Hypothalamus (tissue), 51 donors: ENCODE measurements at regions not wholly inside any gene's neighbourhood (a gene's known extent, or its start where the extent isn't known, plus 50 kb on each side); places are given as distances from the start of the nearest gene placed in this dataset.
A peak's percentile ranks its signal among the peaks of the same experiment; 100 is the strongest.
"Not testable (repeated sequence)": the region's sequence is repeated elsewhere in the genome, so short reads cannot be mapped to it uniquely, and the experiment has no call there.

Source experiments
- DNase-seq, 51 donors: peaks; one replicate each; lab custom pipeline; 2025; lab: John Stamatoyannopoulos, UW

DNA sequence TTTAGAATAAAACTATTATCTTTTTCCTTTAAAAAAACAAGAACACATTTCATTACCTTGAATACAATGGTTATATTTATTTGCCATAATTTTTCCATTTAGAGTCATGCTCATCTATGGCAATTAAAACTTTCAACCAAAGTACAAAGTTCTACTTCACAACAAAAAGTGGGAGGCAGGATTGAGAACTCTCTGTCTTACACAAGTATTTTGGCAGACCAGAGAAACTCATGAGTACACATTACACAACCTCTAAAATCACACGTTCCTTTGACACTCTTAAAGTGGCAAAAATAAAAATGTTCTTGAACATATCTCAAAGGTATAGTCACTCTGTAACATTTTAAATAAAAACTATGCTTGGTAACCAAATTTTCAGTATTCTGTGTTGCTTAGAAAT is 213.4 kb downstream of the IL15 start:
- no peak for DNase-seq

- DNase-seq: no peak
These were observed 215.0 kb downstream of the IL15 start for GRCh38 chr4:141851246-141851891.

GRCh38 chr4:141853091-141853764 is 216.8 kb downstream of the IL15 start:
- no peak for DNase-seq

GRCh38 chr4:141858437-141858836 is 222.1 kb downstream of the IL15 start:
- DNase-seq: no peak

- DNase-seq: no peak
These were observed 224.6 kb downstream of the IL15 start for GRCh38 chr4:141860974-141861373.

- DNase-seq: no peak
These were observed 233.8 kb downstream of the IL15 start for GRCh38 chr4:141870152-141870551.

GRCh38 chr4:141871086-141871770 is 234.8 kb downstream of the IL15 start:
- no peak for DNase-seq

DNA sequence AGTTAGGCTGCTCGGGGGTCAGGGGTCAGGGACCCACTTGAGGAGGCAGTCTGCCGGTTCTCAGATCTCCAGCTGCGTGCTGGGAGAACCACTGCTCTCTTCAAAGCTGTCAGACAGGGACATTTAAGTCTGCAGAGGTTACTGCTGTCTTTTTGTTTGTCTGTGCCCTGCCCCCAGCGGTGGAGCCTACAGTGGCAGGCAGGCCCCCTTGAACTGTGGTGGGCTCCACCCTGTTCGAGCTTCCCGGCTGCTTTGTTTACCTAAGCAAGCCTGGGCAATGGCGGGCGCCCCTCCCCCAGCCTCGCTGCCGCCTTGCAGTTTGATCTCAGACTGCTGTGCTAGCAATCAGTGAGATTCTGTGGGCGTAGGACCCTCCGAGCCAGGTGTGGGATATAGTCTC is 246.3 kb downstream of the IL15 start:
- DNase-seq: not testable (repeated sequence)

DNA sequence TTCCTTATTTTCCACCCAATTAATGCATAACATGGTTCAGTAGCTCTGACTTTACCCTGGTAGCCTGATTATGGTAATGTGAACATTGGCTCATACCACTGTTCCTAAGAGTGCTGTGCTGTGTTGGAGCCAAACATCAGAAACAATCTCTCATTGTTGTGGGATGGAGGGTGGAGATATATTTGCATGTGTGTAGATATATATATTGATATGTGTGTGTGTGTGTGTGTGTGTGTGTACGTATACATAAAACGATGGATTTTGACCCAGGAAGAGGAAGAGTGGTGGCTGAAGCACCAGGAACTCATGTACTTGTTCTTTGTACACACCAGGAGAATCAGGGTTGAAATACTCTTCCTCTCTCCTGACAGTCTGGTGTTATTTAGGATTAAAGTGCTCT is 247.7 kb downstream of the IL15 start:
- DNase-seq: no peak

- no peak for DNase-seq
These were observed 248.7 kb downstream of the IL15 start for GRCh38 chr4:141885112-141885511.

- DNase-seq: no peak
These were observed 253.9 kb downstream of the IL15 start for GRCh38 chr4:141890279-141890678.

DNA sequence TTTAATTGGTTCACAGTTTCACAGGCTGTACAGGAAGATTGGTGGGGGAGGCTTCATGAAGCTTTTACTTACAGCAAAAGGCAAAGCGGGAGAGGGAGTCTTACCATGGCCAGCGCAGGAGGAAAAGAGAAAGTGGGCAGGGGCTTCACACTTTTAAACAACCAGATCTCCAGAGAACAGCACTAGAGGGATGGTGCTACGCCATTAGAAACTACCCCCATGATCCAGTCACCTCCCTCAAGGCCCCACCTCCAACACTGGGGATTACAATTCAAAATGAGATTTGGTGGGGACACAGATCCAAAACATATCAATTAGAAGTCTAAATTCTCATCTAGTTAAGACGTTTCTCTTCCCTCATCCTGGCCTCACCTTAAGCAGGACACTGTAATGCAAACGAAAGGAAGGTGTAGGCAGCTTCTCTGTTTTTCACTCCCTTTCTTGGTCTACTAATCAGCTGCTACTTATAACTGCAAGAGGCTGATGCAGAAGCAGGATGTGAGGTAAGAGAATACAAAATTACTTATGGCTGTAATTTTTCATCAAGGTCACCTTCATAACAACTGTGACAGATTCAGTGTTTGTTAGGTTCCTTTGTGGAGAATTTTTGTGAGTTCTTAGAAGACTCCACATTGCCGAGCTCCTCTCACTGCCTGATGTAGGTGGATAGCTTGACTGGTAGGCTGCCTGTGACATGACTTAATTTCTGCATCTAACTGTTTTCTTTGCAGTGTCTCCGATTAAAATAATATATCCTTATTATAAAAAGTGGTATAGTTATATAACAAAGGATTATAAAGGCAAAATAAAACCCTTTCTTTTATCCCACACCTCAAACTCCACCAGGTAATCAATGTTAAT is 255.1 kb downstream of the IL15 start:
- DNase-seq: no peak

GRCh38 chr4:141896687-141897086 is 260.3 kb downstream of the IL15 start:
- no peak for DNase-seq

DNA sequence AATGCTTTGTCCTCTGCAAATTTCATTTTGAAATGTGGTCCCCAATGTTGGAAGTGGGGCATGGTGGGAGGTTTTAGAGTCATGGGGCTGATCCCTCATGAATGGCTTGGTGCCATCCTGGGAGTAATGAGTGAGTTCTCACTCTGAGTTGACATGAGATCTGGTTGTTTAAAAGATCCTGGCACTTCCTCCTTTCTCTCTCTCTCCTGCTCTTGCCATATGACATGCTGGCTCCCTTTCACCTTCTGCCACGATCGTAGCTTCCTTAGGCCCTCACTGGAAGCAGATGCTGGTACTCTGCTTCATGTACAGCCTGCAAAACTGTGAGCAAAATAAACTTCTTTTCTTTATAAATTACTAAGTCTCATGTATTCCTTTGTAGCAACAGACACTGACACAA is 262.0 kb downstream of the IL15 start:
- no peak for DNase-seq

- DNase-seq: no peak
These were observed 262.7 kb downstream of the IL15 start for GRCh38 chr4:141899103-141899502.

DNA sequence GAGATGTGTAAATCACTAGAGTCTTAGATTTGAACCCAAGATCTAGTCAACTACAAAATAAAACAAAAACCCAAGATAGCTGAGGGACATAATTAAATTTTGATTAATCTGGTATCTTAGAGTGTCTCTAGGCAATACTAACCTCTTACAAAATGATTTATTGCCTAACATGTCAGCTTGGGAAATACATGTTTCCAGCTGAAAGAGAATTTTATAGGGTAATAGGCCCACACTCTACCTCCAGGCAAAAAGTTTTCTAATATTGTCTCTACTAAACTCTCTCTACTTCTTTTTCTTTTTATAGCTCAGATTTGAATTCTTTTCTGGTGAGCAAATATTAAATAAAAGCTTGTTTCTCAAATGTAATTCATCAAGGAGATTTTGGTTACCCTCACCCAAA is 263.2 kb downstream of the IL15 start:
- no peak for DNase-seq

GRCh38 chr4:141900856-141901255 is 264.5 kb downstream of the IL15 start:
- no peak for DNase-seq

DNA sequence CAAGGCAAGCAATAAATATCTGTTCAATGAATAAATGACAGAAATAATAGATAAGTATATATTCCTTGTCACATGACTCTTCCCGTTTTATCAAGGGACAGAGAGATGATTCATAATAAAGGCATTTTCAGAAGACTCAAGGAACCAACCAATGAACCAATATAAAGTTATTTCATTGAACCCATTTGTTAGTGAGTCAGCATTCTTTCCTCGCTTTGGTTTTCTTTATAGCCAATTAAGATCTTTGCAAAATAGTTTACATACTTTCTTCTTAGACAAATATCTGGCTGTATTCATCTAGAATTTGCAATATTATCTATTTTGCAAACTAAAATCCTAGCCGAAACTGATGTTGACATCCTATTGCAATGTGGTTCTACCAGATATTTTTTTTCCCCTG is 269.4 kb downstream of the IL15 start:
- no peak for DNase-seq

DNA sequence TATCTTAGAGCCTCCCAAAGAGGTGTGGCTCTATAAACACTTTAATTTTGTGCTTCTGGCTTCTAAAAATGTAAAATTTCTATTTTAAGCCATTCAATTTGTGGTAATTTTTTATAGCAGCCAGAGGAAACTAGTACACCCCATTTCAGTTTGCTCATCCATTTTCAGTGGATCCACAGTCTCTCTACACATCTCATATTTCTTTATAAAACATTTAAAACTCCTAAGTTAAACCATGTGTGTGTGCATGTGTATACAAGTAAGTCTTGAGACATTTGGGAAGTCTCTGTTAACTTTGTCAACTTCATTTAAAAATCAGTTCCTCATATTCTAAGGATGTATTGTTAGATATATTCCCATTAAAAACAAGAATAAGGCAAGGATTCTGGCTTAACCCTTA is 273.2 kb downstream of the IL15 start:
- no peak for DNase-seq

GRCh38 chr4:141912831-141913230 is 276.4 kb downstream of the IL15 start:
- peak in 1 of 51 donors; percentile 0 for DNase-seq

DNA sequence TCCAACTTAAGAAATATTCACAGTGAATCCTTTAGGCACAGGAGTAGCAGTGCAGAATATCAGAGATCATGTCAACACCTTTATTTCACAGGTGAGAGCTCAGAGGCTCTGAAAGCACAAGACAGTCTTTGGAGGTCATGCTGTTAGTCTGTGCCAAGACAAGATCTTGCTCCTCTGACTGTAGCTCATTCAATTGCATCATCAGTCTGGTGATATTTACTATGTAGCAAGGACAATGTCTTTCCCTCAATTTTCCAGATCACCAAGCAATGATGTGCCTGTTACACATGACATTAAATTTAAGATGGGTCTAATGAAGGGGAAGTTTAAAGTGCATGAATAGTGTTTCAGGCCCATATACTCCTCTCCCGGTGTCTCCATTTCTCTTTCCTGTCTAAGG is 277.5 kb downstream of the IL15 start:
- DNase-seq: no peak
